HL-60 (cell line): ENCODE measurements at regions not wholly inside any gene's neighbourhood (a gene's known extent, or its start where the extent isn't known, plus 50 kb on each side); places are given as distances from the start of the nearest gene placed in this dataset.

Experiments used
- CTCF ChIP-seq: IDR thresholded peaks from one replicate; pipeline ENCODE4 v1.5.1; 2011; ENCODE audit warnings: low read length, control low read depth, inconsistent platforms; ENCODE audit not compliant: insufficient read depth
- GABPA ChIP-seq: IDR thresholded peaks from 2 replicates; pipeline ENCODE4 v1.6.1; 2012; ENCODE audit warnings: low read depth
- POLR2AphosphoS5 ChIP-seq: IDR thresholded peaks from 2 replicates; pipeline ENCODE4 v1.6.1; 2012; ENCODE audit warnings: low read depth

- TF ChIP-seq CTCF, result no peak
- no peak for TF ChIP-seq POLR2AphosphoS5
- no peak for TF ChIP-seq GABPA
Observed at GRCh38 chr6:2581611-2582010, 169.1 kb downstream of the MYLK4 start.
